ENCODE measurements at regions not wholly inside any gene's neighbourhood (a gene's known extent, or its start where the extent isn't known, plus 50 kb on each side); places are given as distances from the start of the nearest gene placed in this dataset.

GRCh38 chr18:78378983-78379382 lies 600.6 kb upstream of the SALL3 start:
- no peak for TF ChIP-seq CTCF (IDR thresholded peaks at IDR 0.05)
- no peak for TF ChIP-seq POLR2A (IDR thresholded peaks at IDR 0.05)
